ENCODE measurements at regions not wholly inside any gene's neighbourhood (a gene's known extent, or its start where the extent isn't known, plus 50 kb on each side); places are given as distances from the start of the nearest gene placed in this dataset.

GRCh38 chr18:40624959-40625358 lies 1330.1 kb upstream of the PIK3C3 start:
- TF ChIP-seq CTCF (IDR thresholded peaks at IDR 0.05) (no peak), EP300 (IDR thresholded peaks at IDR 0.05; ENCODE audit: low read depth) (no peak), POLR2A (IDR thresholded peaks at IDR 0.05) (no peak), POLR2AphosphoS5 (IDR thresholded peaks at IDR 0.05) (no peak)
